Upper lobe of left lung (tissue), 4 donors: ENCODE measurements at regions not wholly inside any gene's neighbourhood (a gene's known extent, or its start where the extent isn't known, plus 50 kb on each side); places are given as distances from the start of the nearest gene placed in this dataset.

Source experiments
- CTCF ChIP-seq, 6 experiments: fragments of 450-650 bp in 4 of 6; fragments of 200-600 bp in 2 of 6; sonication (generic) in 2 of 6; IDR thresholded peaks; one replicate each; pipeline ENCODE4 v1.5.1; 2016 to 2019; ENCODE audit warnings: antibody characterized with exemption in 6 of 6
- EP300 ChIP-seq, 4 donors: sonication (generic); formaldehyde crosslinking; IDR thresholded peaks; one replicate each; pipeline ENCODE4 v1.5.1; 2017; ENCODE audit warnings: antibody characterized with exemption in 4 of 4, control low read depth in 2 of 4
- POLR2A ChIP-seq, 4 donors: fragments of 450-650 bp; IDR thresholded peaks; one replicate each; pipeline ENCODE4 v1.5.1; 2016 to 2017; ENCODE audit warnings: antibody characterized with exemption in 4 of 4, mild to moderate bottlenecking in 2 of 4
- POLR2AphosphoS5 ChIP-seq, 2 donors: sonication (generic); formaldehyde crosslinking; IDR thresholded peaks; one replicate each; pipeline ENCODE4 v1.5.1; 2017; ENCODE audit warnings: antibody characterized with exemption in 2 of 2

GRCh38 chr2:57488061-57488460 lies 558.5 kb upstream of the VRK2 start:
- TF ChIP-seq CTCF (IDR thresholded peaks at IDR 0.05) (no peak), POLR2AphosphoS5 (IDR thresholded peaks at IDR 0.05) (no peak), POLR2A (IDR thresholded peaks at IDR 0.05) (no peak), EP300 (IDR thresholded peaks at IDR 0.05) (no peak)
